AG04449 (cell line): ENCODE measurements at regions not wholly inside any gene's neighbourhood (a gene's known extent, or its start where the extent isn't known, plus 50 kb on each side); places are given as distances from the start of the nearest gene placed in this dataset.

Source experiments
- CTCF ChIA-PET: fragments of 350-600 bp; formaldehyde crosslinking; extraction: SDS; loops from one replicate; lab custom pipeline; 2021; ENCODE audit warnings: antibody characterized with exemption; lab: Yijun Ruan, JAX
- POLR2A ChIA-PET: fragments of 400-600, 350-600 bp; formaldehyde crosslinking; extraction: SDS; loops from one replicate; lab custom pipeline; 2020; ENCODE audit warnings: antibody characterized with exemption, inconsistent platforms; lab: Yijun Ruan, JAX
- DNase-seq: peaks from one replicate; pipeline ENCODE4 v3.0.0-alpha.2; 2010; ENCODE audit warnings: low read depth, low spot score
- H3K4me3 ChIP-seq: 2 replicates; pipeline ENCODE4 v1.5.1; 2011; ENCODE audit warnings: low read depth, mild to moderate bottlenecking, control low read depth, low read length
- CTCF ChIP-seq: IDR thresholded peaks from one replicate; pipeline ENCODE4 v1.5.1; 2011; ENCODE audit warnings: mild to moderate bottlenecking, moderate library complexity, low read length, control low read depth, inconsistent platforms; ENCODE audit not compliant: insufficient read depth; ENCODE audit errors: missing control alignments

GRCh38 chr16:52077607-52078006 lies 469.3 kb downstream of the TOX3 start:
- ChIA-PET CTCF (no interaction called here), POLR2A (no interaction called here)
- H3K4me3 ChIP-seq = no peak overlapping the region
- no peak for DNase-seq
- TF ChIP-seq CTCF = no peak

- H3K4me3 ChIP-seq = no peak overlapping the region
These were observed 470.1 kb downstream of the TOX3 start for GRCh38 chr16:52076801-52077201.

GRCh38 chr16:52076332-52076731 lies 470.6 kb downstream of the TOX3 start:
- CTCF ChIA-PET = no interaction called here
- H3K4me3 ChIP-seq = no peak overlapping the region
- POLR2A ChIA-PET = no interaction called here
- no peak for TF ChIP-seq CTCF
- DNase-seq = no peak

More at GRCh38 chr16:52076801-52077201, 470.1 kb downstream of the TOX3 start:
- TF ChIP-seq CTCF = no peak
- CTCF ChIA-PET = no interaction called here
- no peak for DNase-seq
- POLR2A ChIA-PET = no interaction called here

- CTCF ChIA-PET = no interaction called here
- H3K4me3 ChIP-seq = no peak overlapping the region
- DNase-seq = no peak
- POLR2A ChIA-PET = no interaction called here
- TF ChIP-seq CTCF = no peak
These were observed 472.8 kb downstream of the TOX3 start for GRCh38 chr16:52074133-52074532.

- no peak overlapping the region for H3K4me3 ChIP-seq
- CTCF ChIA-PET = interaction anchor here (0.8 kb wide), 1 partner anchor 838 kb away, joined by 3 read pairs; no protein-coding TSS in a partner anchor
- no peak for DNase-seq
- TF ChIP-seq CTCF = no peak
- POLR2A ChIA-PET = no interaction called here
These were observed 473.9 kb downstream of the TOX3 start for GRCh38 chr16:52073024-52073423.

- no peak overlapping the region for H3K4me3 ChIP-seq
- ChIA-PET POLR2A (no interaction called here), CTCF (no interaction called here)
- TF ChIP-seq CTCF = no peak
- no peak for DNase-seq
These were observed 475.8 kb downstream of the TOX3 start for GRCh38 chr16:52071101-52071500.
